ENCODE measurements at regions not wholly inside any gene's neighbourhood (a gene's known extent, or its start where the extent isn't known, plus 50 kb on each side); places are given as distances from the start of the nearest gene placed in this dataset.

GRCh38 chr2:105596411-105596921, 148.2 kb upstream of the NCK2 start:
- no peak for DNase-seq (ENCODE audit: low read depth in 1 of 2, low spot score in 1 of 2)

- no peak for DNase-seq (ENCODE audit: low read depth in 1 of 2, low spot score in 1 of 2)
Observed at GRCh38 chr2:105595536-105595935, 149.2 kb upstream of the NCK2 start.

- no peak for DNase-seq (ENCODE audit: low read depth in 1 of 2, low spot score in 1 of 2)
Observed at GRCh38 chr2:105593221-105593967, 151.3 kb upstream of the NCK2 start.

GRCh38 chr2:105592288-105592687, 152.4 kb upstream of the NCK2 start:
- no peak for DNase-seq (ENCODE audit: low read depth in 1 of 2, low spot score in 1 of 2)

- DNase-seq (ENCODE audit: low read depth in 1 of 2, low spot score in 1 of 2), result no peak
Observed at GRCh38 chr2:105590780-105591660, 153.7 kb upstream of the NCK2 start.

GRCh38 chr2:105588581-105588980, 156.1 kb upstream of the NCK2 start:
- no peak for DNase-seq (ENCODE audit: low read depth in 1 of 2, low spot score in 1 of 2)

- DNase-seq (ENCODE audit: low read depth in 1 of 2, low spot score in 1 of 2), result no peak
Observed at GRCh38 chr2:105587637-105588036, 157.1 kb upstream of the NCK2 start.

GRCh38 chr2:105584435-105585010, 160.2 kb upstream of the NCK2 start:
- DNase-seq (ENCODE audit: low read depth in 1 of 2, low spot score in 1 of 2), result no peak

- DNase-seq (ENCODE audit: low read depth in 1 of 2, low spot score in 1 of 2), result no peak
Observed at GRCh38 chr2:105582952-105583660, 161.6 kb upstream of the NCK2 start.

GRCh38 chr2:105581555-105581944, 163.2 kb upstream of the NCK2 start:
- no peak for DNase-seq (ENCODE audit: low read depth in 1 of 2, low spot score in 1 of 2)

GRCh38 chr2:105580870-105581554, 163.7 kb upstream of the NCK2 start:
- DNase-seq (ENCODE audit: low read depth in 1 of 2, low spot score in 1 of 2), result no peak

GRCh38 chr2:105580216-105580615, 164.5 kb upstream of the NCK2 start:
- DNase-seq (ENCODE audit: low read depth in 1 of 2, low spot score in 1 of 2), result no peak

- DNase-seq (ENCODE audit: low read depth in 1 of 2, low spot score in 1 of 2), result no peak
Observed at GRCh38 chr2:105578166-105578565, 166.5 kb upstream of the NCK2 start.

- DNase-seq (ENCODE audit: low read depth in 1 of 2, low spot score in 1 of 2), result no peak
Observed at GRCh38 chr2:105577762-105578161, 166.9 kb upstream of the NCK2 start.

- no peak for DNase-seq (ENCODE audit: low read depth in 1 of 2, low spot score in 1 of 2)
Observed at GRCh38 chr2:105576440-105577241, 168.1 kb upstream of the NCK2 start.

- DNase-seq (ENCODE audit: low read depth in 1 of 2, low spot score in 1 of 2), result no peak
Observed at GRCh38 chr2:105576050-105576439, 168.7 kb upstream of the NCK2 start.

GRCh38 chr2:105575499-105576025, 169.2 kb upstream of the NCK2 start:
- DNase-seq (ENCODE audit: low read depth in 1 of 2, low spot score in 1 of 2), result no peak

GRCh38 chr2:105574796-105575344, 169.8 kb upstream of the NCK2 start:
- no peak for DNase-seq (ENCODE audit: low read depth in 1 of 2, low spot score in 1 of 2)

Measured in activated CD4-positive, alpha-beta T cell treated with anti-CD3 and anti-CD28 coated beads, Interleukin-2, amount 50 U/mL, for 24 hours (primary cell).